H9 (cell line): ENCODE measurements at regions not wholly inside any gene's neighbourhood (a gene's known extent, or its start where the extent isn't known, plus 50 kb on each side); places are given as distances from the start of the nearest gene placed in this dataset.

Experiments used
- DNase-seq: peaks from one replicate; pipeline ENCODE4 v3.0.0-alpha.2; 2017
- H2AFZ ChIP-seq: one replicate; pipeline ENCODE4 v1.6.1; 2013; ENCODE audit warnings: mild to moderate bottlenecking, low read length, control low read depth, moderate library complexity
- H2AK5ac ChIP-seq: 2 replicates; pipeline ENCODE4 v1.6.1; 2013; ENCODE audit warnings: low read length, control low read depth, mixed read lengths; ENCODE audit not compliant: insufficient read length
- H2BK120ac ChIP-seq: one replicate; pipeline ENCODE4 v1.6.1; 2013; ENCODE audit warnings: low read depth, mild to moderate bottlenecking, low read length, control low read depth, inconsistent platforms; ENCODE audit not compliant: poor library complexity, severe bottlenecking
- H2BK12ac ChIP-seq: 2 replicates; pipeline ENCODE4 v1.6.1; 2013; ENCODE audit warnings: low read length, control low read depth, mixed read lengths, low read depth; ENCODE audit not compliant: insufficient read length
- H2BK15ac ChIP-seq: 2 replicates; pipeline ENCODE4 v1.6.1; 2013; ENCODE audit warnings: low read depth, low read length, control low read depth
- H2BK20ac ChIP-seq: one replicate; pipeline ENCODE4 v1.6.1; 2013; ENCODE audit warnings: low read depth, mild to moderate bottlenecking, low read length, control low read depth, inconsistent platforms; ENCODE audit not compliant: poor library complexity, severe bottlenecking
- H2BK5ac ChIP-seq: 2 replicates; pipeline ENCODE4 v1.6.1; 2013; ENCODE audit warnings: low read length, control low read depth, mixed read lengths; ENCODE audit not compliant: insufficient read length
- H3K14ac ChIP-seq: 2 replicates; pipeline ENCODE4 v1.6.1; 2013; ENCODE audit warnings: low read length, control low read depth; ENCODE audit not compliant: insufficient read depth
- H3K18ac ChIP-seq: 2 replicates; pipeline ENCODE4 v1.6.1; 2013; ENCODE audit warnings: low read depth, mild to moderate bottlenecking, mixed read lengths, low read length, control low read depth; ENCODE audit not compliant: insufficient read length
- H3K23ac ChIP-seq: 2 replicates; pipeline ENCODE4 v1.6.1; 2013; ENCODE audit warnings: low read length, control low read depth, mixed read lengths, low read depth; ENCODE audit not compliant: insufficient read length
- H3K23me2 ChIP-seq: 2 replicates; pipeline ENCODE4 v1.6.1; 2013; ENCODE audit warnings: low read depth, mild to moderate bottlenecking, mixed read lengths, low read length, control low read depth; ENCODE audit not compliant: insufficient read length, poor library complexity, severe bottlenecking
- H3K27ac ChIP-seq: 2 replicates; pipeline ENCODE4 v1.5.1; 2013; ENCODE audit warnings: low read length, control low read depth, mixed read lengths, low read depth; ENCODE audit not compliant: insufficient read length
- H3K27me3 ChIP-seq: 2 replicates; pipeline ENCODE4 v1.6.1; 2013; ENCODE audit warnings: low read length, control low read depth, inconsistent platforms; ENCODE audit not compliant: insufficient read depth
- H3K4ac ChIP-seq: 2 replicates; pipeline ENCODE4 v1.6.1; 2013; ENCODE audit warnings: low read depth, mild to moderate bottlenecking, control low read depth, inconsistent platforms, low read length, moderate library complexity
- H3K4me1 ChIP-seq: 2 replicates; pipeline ENCODE4 v1.6.1; 2013; ENCODE audit warnings: low read length, control low read depth, inconsistent platforms; ENCODE audit not compliant: insufficient read depth
- H3K4me2 ChIP-seq: 2 replicates; pipeline ENCODE4 v1.6.1; 2013; ENCODE audit warnings: low read length, control low read depth, mixed read lengths; ENCODE audit not compliant: insufficient read length, insufficient read depth
- H3K56ac ChIP-seq: 2 replicates; pipeline ENCODE4 v1.6.1; 2013; ENCODE audit warnings: low read depth, mild to moderate bottlenecking, mixed read lengths, low read length, control low read depth; ENCODE audit not compliant: insufficient read length
- H3K79me1 ChIP-seq: 2 replicates; pipeline ENCODE4 v1.6.1; 2013; ENCODE audit warnings: low read depth, mild to moderate bottlenecking, moderate library complexity, low read length, control low read depth, inconsistent platforms; ENCODE audit not compliant: insufficient read depth, poor library complexity, severe bottlenecking
- H3K79me2 ChIP-seq: 2 replicates; pipeline ENCODE4 v1.6.1; 2013; ENCODE audit warnings: low read length, control low read depth, inconsistent platforms; ENCODE audit not compliant: insufficient read depth
- H3K9ac ChIP-seq: 2 replicates; pipeline ENCODE4 v1.6.1; 2013; ENCODE audit warnings: low read length, control low read depth, mixed read lengths; ENCODE audit not compliant: insufficient read length; ENCODE audit errors: extremely low read depth
- H3K9me3 ChIP-seq: one replicate; pipeline ENCODE4 v1.6.1; 2013; ENCODE audit warnings: low read depth, low read length, inconsistent platforms; ENCODE audit not compliant: control insufficient read depth
- H3T11ph ChIP-seq: one replicate; pipeline ENCODE4 v1.6.1; 2013; ENCODE audit warnings: mild to moderate bottlenecking, low read length, control low read depth, inconsistent platforms
- H4K20me1 ChIP-seq: one replicate; pipeline ENCODE4 v1.6.1; 2013; ENCODE audit not compliant: control insufficient read depth, insufficient read length, insufficient read depth
- H4K5ac ChIP-seq: 2 replicates; pipeline ENCODE4 v1.6.1; 2013; ENCODE audit warnings: low read depth, mild to moderate bottlenecking, mixed read lengths, low read length, control low read depth; ENCODE audit not compliant: insufficient read length
- H4K8ac ChIP-seq: replicated peaks from 2 replicates; pipeline ENCODE4 v1.6.1; 2013; ENCODE audit warnings: low read length, control low read depth, mixed read lengths, low read depth; ENCODE audit not compliant: insufficient read length
- H4K91ac ChIP-seq: 2 replicates; pipeline ENCODE4 v1.6.1; 2013; ENCODE audit warnings: low read depth, mild to moderate bottlenecking, moderate library complexity, mixed read lengths, low read length, control low read depth; ENCODE audit not compliant: insufficient read length
- H3K27ac Mint-ChIP-seq, 3 experiments: 2 replicates in 2 of 3; 3 replicates in 1 of 3; pipeline ENCODE4 v1.8.0; 2020 to 2021; ENCODE audit warnings: mixed read lengths in 3 of 3, mild to moderate bottlenecking in 1 of 3, moderate library complexity in 1 of 3
- H3K27me3 Mint-ChIP-seq: 2 replicates; pipeline ENCODE4 v1.8.0; 2021; ENCODE audit warnings: low read depth, mild to moderate bottlenecking, moderate library complexity, mixed read lengths
- H3K36me3 Mint-ChIP-seq, 3 experiments: 2 replicates in 2 of 3; 3 replicates in 1 of 3; pipeline ENCODE4 v1.8.0; 2020 to 2021; ENCODE audit warnings: low read depth in 3 of 3, mixed read lengths in 3 of 3; ENCODE audit not compliant: insufficient read depth in 1 of 3
- H3K4me1 Mint-ChIP-seq, 2 experiments: 2 replicates each; pipeline ENCODE4 v1.8.0; 2020; ENCODE audit warnings: mixed read lengths in 2 of 2
- H3K4me3 Mint-ChIP-seq, 2 experiments: 2 replicates in 1 of 2; 3 replicates in 1 of 2; pipeline ENCODE4 v1.8.0; 2020 to 2021; ENCODE audit warnings: mild to moderate bottlenecking in 2 of 2, mixed read lengths in 2 of 2, moderate library complexity in 1 of 2
- H3K9me3 Mint-ChIP-seq, 2 experiments: 2 replicates in 1 of 2; 3 replicates in 1 of 2; pipeline ENCODE4 v1.8.0; 2020; ENCODE audit warnings: mild to moderate bottlenecking in 2 of 2, mixed read lengths in 2 of 2, moderate library complexity in 1 of 2
- TF ChIP-seq, protein P1 (sequence below): fragments of 200-600 bp; sonication (generic); conservative IDR thresholded peaks from 3 replicates; pipeline ENCODE4 v1.8.0; 2021; ENCODE audit warnings: antibody characterized with exemption, mild to moderate bottlenecking

- peaks cover 0 to 4% (median 0%) of the 10 kb centered on the region in 3 experiments; a peak in 1 of 7 replicates for H3K36me3 Mint-ChIP-seq
- Histone ChIP-seq H3K4ac (no peak overlapping the region), H3K56ac (no peak overlapping the region), H3K9ac (no peak overlapping the region), H2BK5ac (no peak overlapping the region), H3K27ac (no peak overlapping the region), H2BK120ac (no peak overlapping the region), H3K23me2 (no peaks in the 10 kb centered on the region), H4K5ac (no peak overlapping the region), H2AK5ac (no peak overlapping the region), H3K18ac (no peak overlapping the region), H4K91ac (no peak overlapping the region), H3K79me2 (no peaks in the 10 kb centered on the region), H4K20me1 (no peaks in the 10 kb centered on the region), H3T11ph (no peak overlapping the region), H3K9me3 (no peaks in the 10 kb centered on the region), H3K27me3 (no peaks in the 10 kb centered on the region), H4K8ac (no peak overlapping the region), H2BK20ac (no peak overlapping the region), H2BK15ac (no peak overlapping the region), H3K4me2 (no peak overlapping the region), H3K79me1 (no peaks in the 10 kb centered on the region), H3K23ac (no peak overlapping the region), H3K4me1 (no peaks in the 10 kb centered on the region), H2BK12ac (no peak overlapping the region), H3K14ac (no peak overlapping the region), H2AFZ (no peak overlapping the region)
- no peaks in the 10 kb centered on the region for H3K4me1 Mint-ChIP-seq
- no peaks in the 10 kb centered on the region for H3K27me3 Mint-ChIP-seq
- DNase-seq = no peak
- no peak overlapping the region for H3K27ac Mint-ChIP-seq
- H3K9me3 Mint-ChIP-seq = peaks cover under 1 to 4% of the 10 kb centered on the region in 2 experiments; a peak in 3 of 5 replicates
- H3K4me3 Mint-ChIP-seq = no peak overlapping the region
- TF ChIP-seq, protein P1, sequence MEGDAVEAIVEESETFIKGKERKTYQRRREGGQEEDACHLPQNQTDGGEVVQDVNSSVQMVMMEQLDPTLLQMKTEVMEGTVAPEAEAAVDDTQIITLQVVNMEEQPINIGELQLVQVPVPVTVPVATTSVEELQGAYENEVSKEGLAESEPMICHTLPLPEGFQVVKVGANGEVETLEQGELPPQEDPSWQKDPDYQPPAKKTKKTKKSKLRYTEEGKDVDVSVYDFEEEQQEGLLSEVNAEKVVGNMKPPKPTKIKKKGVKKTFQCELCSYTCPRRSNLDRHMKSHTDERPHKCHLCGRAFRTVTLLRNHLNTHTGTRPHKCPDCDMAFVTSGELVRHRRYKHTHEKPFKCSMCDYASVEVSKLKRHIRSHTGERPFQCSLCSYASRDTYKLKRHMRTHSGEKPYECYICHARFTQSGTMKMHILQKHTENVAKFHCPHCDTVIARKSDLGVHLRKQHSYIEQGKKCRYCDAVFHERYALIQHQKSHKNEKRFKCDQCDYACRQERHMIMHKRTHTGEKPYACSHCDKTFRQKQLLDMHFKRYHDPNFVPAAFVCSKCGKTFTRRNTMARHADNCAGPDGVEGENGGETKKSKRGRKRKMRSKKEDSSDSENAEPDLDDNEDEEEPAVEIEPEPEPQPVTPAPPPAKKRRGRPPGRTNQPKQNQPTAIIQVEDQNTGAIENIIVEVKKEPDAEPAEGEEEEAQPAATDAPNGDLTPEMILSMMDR = no peak
These were observed 697.1 kb upstream of the CELF4 start for GRCh38 chr18:38262661-38263060.
